Testis (tissue), 2 donors: ENCODE measurements at regions not wholly inside any gene's neighbourhood (a gene's known extent, or its start where the extent isn't known, plus 50 kb on each side); places are given as distances from the start of the nearest gene placed in this dataset.

ENCODE experiments used
- DNase-seq: peaks from one replicate; pipeline ENCODE4 v3.0.0-alpha.2; 2019
- H3K27ac ChIP-seq, 2 donors: fragments of 200-600 bp; sonication (generic); one replicate each; pipeline ENCODE4 v1.5.1; 2019
- H3K27me3 ChIP-seq: fragments of 200-600 bp; sonication (generic); one replicate; pipeline ENCODE4 v1.5.1; 2019
- H3K36me3 ChIP-seq: fragments of 200-600 bp; sonication (generic); one replicate; pipeline ENCODE4 v1.5.1; 2017; ENCODE audit warnings: low read depth; ENCODE audit errors: missing control alignments
- H3K4me1 ChIP-seq: fragments of 200-600 bp; sonication (generic); one replicate; pipeline ENCODE4 v1.5.1; 2019
- H3K4me3 ChIP-seq, 2 donors: fragments of 200-600 bp; sonication (generic); one replicate each; pipeline ENCODE4 v1.5.1; 2017 to 2019
- H3K9me3 ChIP-seq: fragments of 200-600 bp; sonication (generic); one replicate; pipeline ENCODE4 v1.5.1; 2017
- POLR2A ChIP-seq: fragments of 450-650 bp; IDR thresholded peaks from one replicate; pipeline ENCODE4 v1.6.1; 2017; ENCODE audit warnings: antibody characterized with exemption, mild to moderate bottlenecking, moderate library complexity
- WGBS, 2 donors: methylation state at CpG; one replicate each; pipeline ENCODE4 v1.1.5; 2018; 5-methylcytosine and 5-hydroxymethylcytosine counted together
- intact Hi-C: fragments of 100-400 bp; cut with DNase I; formaldehyde crosslinking; loops from one replicate; pipeline ENCODE4 v1.15.1; 2023; ENCODE audit warnings: low total_unique reads
- TF ChIP-seq, protein P1 (sequence below), 3 experiments: fragments of 450-650 bp in 2 of 3; fragments of 200-600 bp in 1 of 3; sonication (generic) in 1 of 3; IDR thresholded peaks; one replicate each; pipeline ENCODE4 v1.5.1; 2016 to 2019; ENCODE audit warnings: antibody characterized with exemption in 3 of 3, mild to moderate bottlenecking in 2 of 3, moderate library complexity in 1 of 3

DNA sequence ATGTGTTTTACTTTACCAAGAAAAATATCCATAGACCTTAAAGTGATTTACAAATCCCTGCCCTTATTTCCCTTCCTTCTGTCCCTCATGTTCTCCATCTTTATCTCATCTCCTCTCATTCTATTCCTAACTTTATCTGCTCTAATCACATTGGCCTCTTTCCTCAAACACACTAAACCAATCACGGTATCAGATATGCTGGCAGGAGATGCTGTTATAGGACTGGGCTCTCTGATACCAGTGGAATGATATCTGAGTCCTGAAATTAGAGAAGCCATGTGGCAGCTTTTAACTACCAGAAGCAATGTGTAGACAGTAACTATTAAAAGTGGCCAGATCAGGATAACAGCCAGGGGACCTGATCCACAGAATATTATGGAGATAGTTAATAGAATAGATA, 49.9 kb upstream of the GIMD1 start:
- TF ChIP-seq, protein P1, sequence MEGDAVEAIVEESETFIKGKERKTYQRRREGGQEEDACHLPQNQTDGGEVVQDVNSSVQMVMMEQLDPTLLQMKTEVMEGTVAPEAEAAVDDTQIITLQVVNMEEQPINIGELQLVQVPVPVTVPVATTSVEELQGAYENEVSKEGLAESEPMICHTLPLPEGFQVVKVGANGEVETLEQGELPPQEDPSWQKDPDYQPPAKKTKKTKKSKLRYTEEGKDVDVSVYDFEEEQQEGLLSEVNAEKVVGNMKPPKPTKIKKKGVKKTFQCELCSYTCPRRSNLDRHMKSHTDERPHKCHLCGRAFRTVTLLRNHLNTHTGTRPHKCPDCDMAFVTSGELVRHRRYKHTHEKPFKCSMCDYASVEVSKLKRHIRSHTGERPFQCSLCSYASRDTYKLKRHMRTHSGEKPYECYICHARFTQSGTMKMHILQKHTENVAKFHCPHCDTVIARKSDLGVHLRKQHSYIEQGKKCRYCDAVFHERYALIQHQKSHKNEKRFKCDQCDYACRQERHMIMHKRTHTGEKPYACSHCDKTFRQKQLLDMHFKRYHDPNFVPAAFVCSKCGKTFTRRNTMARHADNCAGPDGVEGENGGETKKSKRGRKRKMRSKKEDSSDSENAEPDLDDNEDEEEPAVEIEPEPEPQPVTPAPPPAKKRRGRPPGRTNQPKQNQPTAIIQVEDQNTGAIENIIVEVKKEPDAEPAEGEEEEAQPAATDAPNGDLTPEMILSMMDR (IDR thresholded peaks at IDR 0.05): no peak
- TF ChIP-seq POLR2A: no peak
- no peak overlapping the region for H3K4me3 ChIP-seq
- intact Hi-C loops: no loop called here
- WGBS, 2 donors: 73 to 82% methylated on average over 1 of the region's 1 CpG
- H3K27me3 ChIP-seq: no peaks in the 10 kb centered on the region
- H3K9me3 ChIP-seq: no peaks in the 10 kb centered on the region
- DNase-seq: no peak
- no peaks in the 10 kb centered on the region for H3K4me1 ChIP-seq
- no peaks in the 10 kb centered on the region for H3K36me3 ChIP-seq
- no peak overlapping the region for H3K27ac ChIP-seq
